AG08396 (cell line): ENCODE measurements at regions not wholly inside any gene's neighbourhood (a gene's known extent, or its start where the extent isn't known, plus 50 kb on each side); places are given as distances from the start of the nearest gene placed in this dataset.

ENCODE experiments used
- DNase-seq: peaks from one replicate; pipeline ENCODE4 v3.0.0; 2012; ENCODE audit warnings: low spot score, mixed read lengths

GRCh38 chr5:99122976-99123375 lies 194.2 kb upstream of the CHD1 start:
- no peak for DNase-seq

- no peak for DNase-seq
These were observed 190.5 kb upstream of the CHD1 start for GRCh38 chr5:99119326-99119725.

- DNase-seq = no peak
These were observed 187.7 kb upstream of the CHD1 start for GRCh38 chr5:99116526-99116925.

- DNase-seq = no peak
These were observed 181.1 kb upstream of the CHD1 start for GRCh38 chr5:99109894-99110293.

- no peak for DNase-seq
These were observed 176.4 kb upstream of the CHD1 start for GRCh38 chr5:99105216-99105615.

DNA sequence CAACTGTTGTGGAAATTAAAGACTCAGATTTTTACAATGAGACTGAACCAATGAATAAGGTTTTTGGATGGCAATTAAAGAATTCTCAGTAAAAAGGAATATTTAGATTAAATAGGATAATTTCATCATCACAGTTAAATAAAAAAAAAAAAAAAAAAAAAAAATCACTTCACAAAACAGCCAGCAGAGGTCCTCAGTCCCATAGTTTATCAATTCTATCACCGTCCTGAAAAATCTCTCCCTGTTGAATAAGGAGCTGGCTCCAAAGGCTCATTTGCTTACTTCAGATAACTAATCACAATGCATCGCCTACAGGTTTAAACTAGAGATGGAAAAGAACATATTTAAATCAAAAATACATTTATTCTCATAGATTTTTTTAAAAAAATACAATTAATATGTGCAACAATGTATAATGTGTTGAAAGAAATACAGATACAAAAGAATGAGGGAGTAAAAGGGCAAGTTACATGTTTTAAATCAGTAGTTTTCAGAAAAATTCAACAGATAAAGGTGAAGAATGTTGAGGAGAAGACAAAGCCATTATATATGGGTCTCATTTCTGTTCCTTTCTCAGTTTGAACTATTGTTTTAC lies 175.8 kb upstream of the CHD1 start:
- peak; percentile 34 for DNase-seq

- no peak for DNase-seq
These were observed 173.4 kb upstream of the CHD1 start for GRCh38 chr5:99102073-99102697.

DNA sequence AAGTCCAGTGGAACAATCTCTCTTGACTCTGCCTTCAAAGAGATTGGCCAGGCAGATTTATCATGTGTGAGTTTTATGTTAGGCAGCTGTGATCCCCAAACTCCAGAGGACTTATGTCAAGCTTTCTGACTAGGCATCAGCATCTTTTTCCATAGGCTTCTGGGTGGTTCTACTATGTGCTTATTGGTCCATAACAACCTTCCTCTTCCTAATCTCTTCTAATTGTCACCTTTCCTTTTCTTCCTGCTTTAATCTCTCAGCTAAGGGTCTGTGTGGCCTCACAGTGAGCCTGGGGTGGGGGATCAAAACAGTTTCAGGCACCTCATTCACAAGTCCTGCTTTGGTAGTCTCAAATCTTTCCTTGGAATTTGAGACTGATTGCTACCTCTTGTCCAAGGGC lies 170.9 kb upstream of the CHD1 start:
- DNase-seq = no peak

DNA sequence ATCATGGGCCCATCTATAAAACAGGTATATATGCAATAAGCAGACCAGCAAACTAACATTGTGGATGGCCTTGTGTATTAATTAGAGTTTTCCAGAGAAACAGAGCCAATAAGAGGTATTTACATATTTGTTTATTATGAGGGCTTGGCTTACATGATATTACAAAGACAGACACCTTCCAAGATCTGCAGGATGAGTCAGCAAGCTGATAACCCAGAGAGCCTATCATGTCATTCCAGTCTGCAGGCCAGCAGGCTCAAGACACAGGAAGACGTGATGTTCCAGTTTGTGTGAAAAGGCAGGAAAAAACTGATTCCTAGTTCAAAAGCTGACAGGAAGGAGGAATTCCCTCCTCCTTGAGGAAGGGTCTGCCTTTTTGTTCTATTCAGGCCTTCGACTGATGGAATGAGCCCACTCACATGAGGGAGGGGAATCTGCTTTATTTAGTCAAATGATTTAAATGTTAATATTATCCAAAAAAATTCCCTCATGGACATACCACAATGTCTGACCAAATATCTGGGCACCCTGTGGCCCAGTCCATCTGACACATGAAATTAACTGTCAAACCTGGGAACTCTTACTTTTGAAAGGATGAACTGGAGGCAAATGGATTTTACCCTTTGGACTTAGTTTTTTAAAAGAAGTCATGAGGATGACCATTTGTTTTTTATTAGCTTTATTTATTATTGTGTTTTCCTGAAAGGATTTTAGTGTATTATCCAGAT lies 161.2 kb upstream of the CHD1 start:
- DNase-seq = no peak

DNA sequence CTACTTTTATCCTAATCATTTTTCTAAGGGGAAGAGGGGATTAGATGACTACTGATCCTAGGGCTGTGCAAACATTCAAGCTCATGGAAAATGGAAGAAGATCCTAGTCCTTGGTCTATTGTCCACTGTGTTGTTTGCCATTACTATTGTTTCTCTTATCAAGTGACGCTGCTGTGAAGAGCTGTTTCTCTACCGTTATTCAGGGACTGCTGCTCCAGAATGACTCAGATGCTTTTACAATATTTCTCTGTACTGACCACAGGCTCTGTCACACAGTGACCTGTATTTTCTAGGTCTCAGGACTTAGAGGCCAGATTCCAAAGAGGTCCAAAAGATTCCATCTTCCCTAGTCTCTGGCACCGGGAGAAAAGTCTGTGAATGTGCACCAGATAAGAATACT lies 159.5 kb upstream of the CHD1 start:
- DNase-seq = no peak

DNA sequence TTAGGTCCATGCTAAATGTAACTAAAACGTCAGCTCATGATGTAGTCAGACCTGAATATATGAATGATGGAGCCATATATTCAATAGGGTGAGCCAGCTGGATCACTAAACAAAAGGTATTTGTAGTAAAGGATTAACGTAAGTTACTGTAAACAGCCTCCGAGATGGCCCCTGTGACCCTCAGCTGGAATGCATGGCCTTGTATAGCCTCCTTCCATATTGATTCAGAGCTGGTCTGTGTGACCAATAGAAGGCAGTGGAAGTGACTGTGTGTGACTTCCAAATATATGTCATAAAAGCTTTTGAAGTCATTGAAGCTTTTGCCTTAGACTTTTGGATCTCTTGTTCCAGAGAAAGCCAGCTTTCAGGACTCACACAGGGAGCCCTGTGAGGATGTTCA lies 154.4 kb upstream of the CHD1 start:
- no peak for DNase-seq

DNA sequence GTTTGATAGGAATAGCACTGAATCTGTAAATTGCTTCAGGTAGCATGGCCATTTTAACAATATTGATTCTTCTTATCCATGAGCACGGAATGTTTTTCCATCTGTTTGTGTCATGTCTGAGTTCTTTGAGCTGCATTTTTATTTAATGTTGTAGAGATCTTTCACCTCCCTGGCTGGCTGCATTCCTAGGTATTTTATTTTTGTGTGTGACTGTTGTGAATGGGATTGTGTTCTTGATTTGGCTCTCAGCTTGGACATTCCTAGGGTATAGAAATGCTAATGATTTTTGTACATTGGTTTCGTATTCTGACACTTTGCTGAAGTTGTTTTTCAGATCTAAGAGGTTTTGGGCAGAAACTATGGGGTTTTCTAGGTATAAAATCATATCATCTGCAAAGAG lies 152.9 kb upstream of the CHD1 start:
- no peak for DNase-seq

- no peak for DNase-seq
These were observed 148.2 kb upstream of the CHD1 start for GRCh38 chr5:99076723-99077640.

- no peak for DNase-seq
These were observed 144.0 kb upstream of the CHD1 start for GRCh38 chr5:99072846-99073245.

GRCh38 chr5:99070822-99071221 lies 142.0 kb upstream of the CHD1 start:
- DNase-seq = no peak

GRCh38 chr5:99070362-99070761 lies 141.6 kb upstream of the CHD1 start:
- no peak for DNase-seq

DNA sequence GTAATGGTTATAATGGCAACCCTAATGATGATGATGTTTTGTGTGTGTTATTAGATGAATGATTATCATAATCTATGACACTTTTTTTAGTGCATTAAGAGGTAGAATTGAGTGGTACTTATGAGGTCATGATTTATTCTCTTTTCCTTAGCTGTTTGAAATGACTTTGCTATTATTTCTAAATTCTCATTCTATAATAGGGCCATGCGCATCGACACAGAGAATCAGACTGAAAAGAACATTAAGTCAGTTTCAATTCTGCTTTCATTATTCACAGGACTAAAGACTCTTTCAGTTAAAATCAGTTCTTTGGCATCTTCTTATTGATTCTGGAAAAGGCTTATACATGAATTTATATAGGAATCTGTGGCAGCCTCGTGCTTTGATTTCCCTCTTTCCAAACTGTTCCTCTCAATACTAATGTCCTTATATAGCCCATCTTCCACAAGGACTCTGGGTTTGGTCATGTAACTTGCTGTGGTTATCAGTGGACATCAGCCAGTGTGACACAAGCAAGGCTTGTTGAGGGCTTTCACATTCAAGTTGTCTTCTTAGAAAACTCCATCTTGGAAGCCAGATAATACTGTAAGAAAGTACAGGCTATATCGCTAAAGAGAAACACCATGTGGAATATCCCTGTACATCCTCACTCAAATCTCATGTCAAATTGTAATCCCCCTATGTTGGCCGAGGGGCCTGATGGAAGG lies 140.3 kb upstream of the CHD1 start:
- no peak for DNase-seq

DNA sequence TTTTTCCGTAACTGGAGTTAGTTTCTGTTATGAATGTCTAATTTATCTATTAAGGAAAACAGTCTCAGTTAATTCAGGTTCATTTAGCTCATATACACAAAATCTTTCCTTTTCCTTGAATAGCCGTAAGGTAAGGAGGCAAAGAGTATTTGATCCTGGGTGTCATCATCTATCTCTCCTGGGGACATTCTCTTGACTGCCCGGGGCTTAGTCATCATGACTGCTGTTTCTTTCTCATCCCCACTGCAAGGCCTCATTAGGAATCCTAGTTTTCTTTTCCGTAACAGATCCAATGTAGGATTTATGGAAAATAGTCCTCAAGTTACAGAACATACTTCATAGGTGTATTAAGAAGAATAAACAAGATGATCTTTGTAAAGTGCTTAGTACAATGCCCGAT lies 134.9 kb upstream of the CHD1 start:
- no peak for DNase-seq

DNA sequence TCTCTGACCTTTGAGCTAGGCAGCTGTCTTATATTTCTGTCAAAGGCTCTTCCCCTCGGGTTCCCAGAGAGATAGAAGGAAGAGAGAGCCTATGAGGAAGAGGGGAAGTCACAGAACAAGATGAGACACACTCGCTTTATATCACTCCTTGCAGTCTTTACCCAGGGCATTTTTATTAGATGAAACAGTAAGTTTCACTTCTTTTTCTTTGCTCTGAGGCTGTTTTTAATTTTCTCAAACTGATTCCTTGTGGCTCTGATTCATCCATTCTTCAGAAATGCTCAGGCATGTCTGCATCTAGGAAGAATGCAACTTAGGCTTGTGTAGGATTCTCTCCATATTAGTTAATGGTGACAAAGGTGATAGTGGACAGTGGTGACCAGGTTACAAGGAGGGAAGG lies 132.9 kb upstream of the CHD1 start:
- peak; percentile 29 for DNase-seq

DNA sequence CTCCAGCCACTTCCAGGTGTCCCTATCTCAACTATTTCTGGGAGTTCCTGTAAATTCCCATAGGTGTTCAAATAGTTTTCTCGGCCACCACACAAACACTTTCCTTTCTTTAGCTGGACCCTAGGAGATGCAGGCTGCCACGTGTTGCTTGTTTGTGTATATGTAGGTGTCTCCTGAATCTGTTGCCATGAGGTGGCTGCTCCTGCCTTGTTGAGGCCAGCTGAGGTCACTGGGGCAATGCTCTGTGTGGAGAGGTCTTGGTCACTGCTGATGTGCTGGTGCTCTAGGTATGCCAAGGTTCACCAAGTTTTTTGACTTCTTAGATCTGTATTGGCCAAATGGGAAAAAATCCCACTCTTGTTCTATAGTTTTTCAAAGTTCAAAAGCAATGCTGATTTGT lies 132.5 kb upstream of the CHD1 start:
- peak; percentile 12 for DNase-seq

DNA sequence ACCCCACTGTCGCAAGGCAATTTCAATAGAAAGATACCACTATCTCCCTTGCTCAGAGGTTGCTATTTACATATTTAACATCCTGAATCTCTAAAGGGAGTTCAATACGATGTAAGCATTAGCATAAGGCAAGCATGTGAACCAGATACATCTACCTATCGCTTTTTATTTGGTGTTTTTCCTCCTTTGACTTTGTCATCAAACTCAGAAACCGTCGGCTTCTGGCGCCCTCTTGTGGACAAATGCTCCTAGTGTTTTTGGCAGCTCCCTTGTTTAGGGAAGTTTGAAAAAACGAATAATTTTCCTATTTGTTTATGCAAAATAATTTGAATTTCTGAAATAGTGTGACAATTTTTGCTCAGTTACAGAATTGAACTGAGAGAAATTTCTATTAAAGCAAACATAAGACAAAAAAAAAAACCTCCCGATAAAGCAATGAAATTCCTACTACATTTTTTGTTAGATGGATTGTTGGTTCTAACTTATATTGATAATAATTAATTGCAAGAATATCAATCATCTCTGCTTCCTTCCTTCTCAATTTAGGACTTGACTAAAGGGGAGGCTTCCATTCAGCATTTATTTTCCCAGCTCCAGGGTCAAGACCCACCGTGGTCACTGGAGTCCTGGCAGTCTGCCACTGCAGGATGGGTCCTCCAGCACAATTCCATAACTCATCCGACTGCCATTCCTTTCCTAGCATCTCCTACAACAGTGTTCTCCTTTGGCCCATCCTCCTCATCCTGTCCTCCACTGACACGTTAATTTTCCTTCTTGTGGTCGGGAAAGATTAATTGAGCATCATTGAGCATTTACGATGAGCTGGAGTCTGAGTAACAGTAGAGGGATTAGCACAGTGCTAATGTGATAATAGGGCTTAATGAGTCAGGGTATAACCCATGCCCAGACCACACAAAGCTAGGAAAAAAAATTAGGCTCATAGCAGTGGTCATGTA lies 131.8 kb upstream of the CHD1 start:
- peak; percentile 51 for DNase-seq
